ENCODE measurements at regions not wholly inside any gene's neighbourhood (a gene's known extent, or its start where the extent isn't known, plus 50 kb on each side); places are given as distances from the start of the nearest gene placed in this dataset.

DNA sequence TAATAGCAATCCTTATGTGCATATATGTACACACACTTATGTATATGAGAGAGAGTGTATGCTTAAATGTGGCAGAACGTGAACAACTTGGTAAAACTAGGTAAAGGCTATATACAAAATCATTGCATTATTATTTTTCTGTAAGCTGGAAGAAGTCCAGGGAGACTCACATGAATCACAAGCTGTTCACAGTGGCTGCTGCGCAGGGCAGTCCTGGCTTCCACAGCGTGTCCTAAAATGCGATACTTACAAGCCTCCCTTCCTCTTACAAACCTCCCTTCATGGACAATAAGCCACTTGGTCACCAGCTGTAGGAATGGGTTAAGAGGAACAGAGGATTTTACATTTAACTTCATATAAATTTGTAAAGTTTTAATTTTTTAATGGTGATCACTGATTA lies 114.9 kb upstream of the AGAP1 start:
- Histone ChIP-seq H3K79me2 (ENCODE audit: control insufficient read depth, low read length) (no peaks in the 10 kb centered on the region), H3K27ac (ENCODE audit: low read depth, low read length) (no peak overlapping the region), H3F3A (ENCODE audit: control insufficient read depth, insufficient read depth) (no peaks in the 10 kb centered on the region), H3K4me3 (ENCODE audit: low read length) (no peak overlapping the region), H4K20me1 (ENCODE audit: control insufficient read depth, insufficient read depth, low read depth, low read length) (no peaks in the 10 kb centered on the region), H3K36me3 (ENCODE audit: control insufficient read depth, low read length) (no peaks in the 10 kb centered on the region), H3K27me3 (ENCODE audit: control insufficient read depth, low read length) (no peaks in the 10 kb centered on the region), H3K4me1 (ENCODE audit: control insufficient read depth, low read length) (no peaks in the 10 kb centered on the region), H3K9me3 (ENCODE audit: control insufficient read depth, insufficient read depth, low read length) (no peaks in the 10 kb centered on the region), H3K4me2 (ENCODE audit: low read length) (no peak overlapping the region), H3K9me2 (replicated peaks; ENCODE audit: control insufficient read depth, low read length) (no peaks in the 10 kb centered on the region)
- TF ChIP-seq, protein P1, sequence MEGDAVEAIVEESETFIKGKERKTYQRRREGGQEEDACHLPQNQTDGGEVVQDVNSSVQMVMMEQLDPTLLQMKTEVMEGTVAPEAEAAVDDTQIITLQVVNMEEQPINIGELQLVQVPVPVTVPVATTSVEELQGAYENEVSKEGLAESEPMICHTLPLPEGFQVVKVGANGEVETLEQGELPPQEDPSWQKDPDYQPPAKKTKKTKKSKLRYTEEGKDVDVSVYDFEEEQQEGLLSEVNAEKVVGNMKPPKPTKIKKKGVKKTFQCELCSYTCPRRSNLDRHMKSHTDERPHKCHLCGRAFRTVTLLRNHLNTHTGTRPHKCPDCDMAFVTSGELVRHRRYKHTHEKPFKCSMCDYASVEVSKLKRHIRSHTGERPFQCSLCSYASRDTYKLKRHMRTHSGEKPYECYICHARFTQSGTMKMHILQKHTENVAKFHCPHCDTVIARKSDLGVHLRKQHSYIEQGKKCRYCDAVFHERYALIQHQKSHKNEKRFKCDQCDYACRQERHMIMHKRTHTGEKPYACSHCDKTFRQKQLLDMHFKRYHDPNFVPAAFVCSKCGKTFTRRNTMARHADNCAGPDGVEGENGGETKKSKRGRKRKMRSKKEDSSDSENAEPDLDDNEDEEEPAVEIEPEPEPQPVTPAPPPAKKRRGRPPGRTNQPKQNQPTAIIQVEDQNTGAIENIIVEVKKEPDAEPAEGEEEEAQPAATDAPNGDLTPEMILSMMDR (IDR thresholded peaks at IDR 0.05; ENCODE audit: low read depth, low read length, poor library complexity, severe bottlenecking): no peak
- no peak for TF ChIP-seq EZH2phosphoT487 (IDR thresholded peaks at IDR 0.05; ENCODE audit: borderline replicate concordance, low read length)

DNA sequence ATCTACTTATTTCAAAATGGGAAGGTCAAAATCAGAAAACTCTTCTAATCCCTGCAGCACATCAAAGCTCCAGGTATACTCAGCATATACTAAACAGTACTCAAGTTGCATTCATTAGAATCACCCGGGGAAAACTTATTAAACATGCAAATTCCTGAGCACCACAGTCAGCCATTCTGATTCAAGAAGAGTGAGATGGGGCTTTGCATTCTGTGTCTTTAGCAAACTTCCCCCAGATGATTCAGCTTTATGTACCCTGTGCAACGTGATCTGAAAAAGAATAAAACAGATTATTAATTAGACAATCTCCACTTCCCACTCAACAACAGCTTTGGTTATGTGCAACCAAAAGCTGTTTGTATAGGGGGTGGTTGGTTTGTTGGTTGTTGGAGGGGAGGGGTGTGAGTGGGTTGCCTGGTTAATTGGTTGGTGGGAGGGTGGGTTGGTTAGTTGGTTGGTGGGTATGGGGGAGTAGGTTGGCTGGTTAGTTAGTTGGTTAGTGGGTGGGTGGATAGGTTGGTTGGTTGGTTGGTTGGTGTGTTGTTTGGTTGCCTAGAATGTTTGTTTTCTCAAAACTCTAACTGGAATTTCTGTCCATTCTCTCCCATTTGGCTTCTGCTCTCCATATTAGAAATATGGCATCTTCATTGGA lies 112.5 kb upstream of the AGAP1 start:
- H3K36me3 ChIP-seq (ENCODE audit: control insufficient read depth, low read length): no peaks in the 10 kb centered on the region
- no peaks in the 10 kb centered on the region for H3F3A ChIP-seq (ENCODE audit: control insufficient read depth, insufficient read depth)
- no peaks in the 10 kb centered on the region for H3K4me1 ChIP-seq (ENCODE audit: control insufficient read depth, low read length)
- no peaks in the 10 kb centered on the region for H3K79me2 ChIP-seq (ENCODE audit: control insufficient read depth, low read length)
- H3K4me2 ChIP-seq (ENCODE audit: low read length): no peak overlapping the region
- H4K20me1 ChIP-seq (ENCODE audit: control insufficient read depth, insufficient read depth, low read depth, low read length): no peaks in the 10 kb centered on the region
- H3K9me2 ChIP-seq (replicated peaks; ENCODE audit: control insufficient read depth, low read length): no peaks in the 10 kb centered on the region
- TF ChIP-seq EZH2phosphoT487 (IDR thresholded peaks at IDR 0.05; ENCODE audit: borderline replicate concordance, low read length): no peak
- TF ChIP-seq, protein P1 (IDR thresholded peaks at IDR 0.05; ENCODE audit: low read depth, low read length, poor library complexity, severe bottlenecking): no peak
- no peaks in the 10 kb centered on the region for H3K9me3 ChIP-seq (ENCODE audit: control insufficient read depth, insufficient read depth, low read length)
- H3K27ac ChIP-seq (ENCODE audit: low read depth, low read length): no peak overlapping the region
- no peaks in the 10 kb centered on the region for H3K27me3 ChIP-seq (ENCODE audit: control insufficient read depth, low read length)
- H3K4me3 ChIP-seq (ENCODE audit: low read length): no peak overlapping the region

DNA sequence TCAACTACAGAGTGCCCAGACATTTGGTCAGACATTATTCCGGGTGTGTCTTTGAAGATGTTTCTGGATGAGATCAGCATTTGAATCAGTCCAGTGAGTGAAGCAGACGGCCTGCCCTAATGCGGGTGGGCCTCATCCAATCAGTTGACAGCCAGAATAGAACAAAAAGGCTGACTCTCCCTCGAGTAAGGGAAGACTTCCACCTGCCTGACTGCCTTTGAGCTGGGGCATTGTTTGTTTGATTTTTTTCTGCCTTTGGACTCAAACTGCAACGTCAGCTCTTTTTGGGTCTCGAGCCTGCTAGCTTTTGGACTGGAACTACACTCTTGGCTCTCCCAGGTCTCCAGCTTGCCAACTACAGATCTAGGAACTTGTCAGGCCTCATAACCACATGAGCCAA lies 111.7 kb upstream of the AGAP1 start:
- Histone ChIP-seq H3F3A (ENCODE audit: control insufficient read depth, insufficient read depth) (no peaks in the 10 kb centered on the region), H3K4me2 (ENCODE audit: low read length) (no peak overlapping the region), H3K36me3 (ENCODE audit: control insufficient read depth, low read length) (no peaks in the 10 kb centered on the region), H3K9me3 (ENCODE audit: control insufficient read depth, insufficient read depth, low read length) (no peaks in the 10 kb centered on the region), H3K9me2 (replicated peaks; ENCODE audit: control insufficient read depth, low read length) (no peaks in the 10 kb centered on the region), H4K20me1 (ENCODE audit: control insufficient read depth, insufficient read depth, low read depth, low read length) (no peaks in the 10 kb centered on the region), H3K4me3 (ENCODE audit: low read length) (no peak overlapping the region), H3K79me2 (ENCODE audit: control insufficient read depth, low read length) (no peaks in the 10 kb centered on the region), H3K27me3 (ENCODE audit: control insufficient read depth, low read length) (no peaks in the 10 kb centered on the region), H3K27ac (ENCODE audit: low read depth, low read length) (no peak overlapping the region), H3K4me1 (ENCODE audit: control insufficient read depth, low read length) (no peaks in the 10 kb centered on the region)
- TF ChIP-seq, protein P1 (IDR thresholded peaks at IDR 0.05; ENCODE audit: low read depth, low read length, poor library complexity, severe bottlenecking): no peak
- TF ChIP-seq EZH2phosphoT487 (IDR thresholded peaks at IDR 0.05; ENCODE audit: borderline replicate concordance, low read length): no peak

Data from DOHH2 (cell line).